Upper lobe of left lung (tissue), 6 donors: ENCODE measurements at regions not wholly inside any gene's neighbourhood (a gene's known extent, or its start where the extent isn't known, plus 50 kb on each side); places are given as distances from the start of the nearest gene placed in this dataset.

Experiments
- ATAC-seq, 2 donors: fragments of 200-7000 bp; cut with Tn5 transposase; one replicate each; pipeline ENCODE4 v1.9.1; 2022; ENCODE audit warnings: mild to moderate bottlenecking in 2 of 2, moderate library complexity in 2 of 2; ENCODE audit not compliant: low FRiP score in 2 of 2
- DNase-seq, 2 donors: peaks; one replicate each; pipeline ENCODE4 v3.0.0-alpha.2; 2019 to 2020
- H3K27ac ChIP-seq, 4 donors: fragments of 200-600 bp; sonication (generic); one replicate each; pipeline ENCODE4 v1.5.1; 2016 to 2019
- H3K27me3 ChIP-seq, 4 donors: fragments of 200-600 bp; sonication (generic); one replicate each; pipeline ENCODE4 v1.5.1; 2017 to 2019
- H3K36me3 ChIP-seq, 4 donors: fragments of 200-600 bp; sonication (generic); one replicate each; pipeline ENCODE4 v1.5.1; 2016 to 2019
- H3K4me1 ChIP-seq, 4 donors: fragments of 200-600 bp; sonication (generic); one replicate each; pipeline ENCODE4 v1.5.1; 2018 to 2019
- H3K4me3 ChIP-seq, 4 donors: fragments of 200-600 bp; sonication (generic); one replicate each; pipeline ENCODE4 v1.5.1; 2017 to 2019; ENCODE audit warnings: mild to moderate bottlenecking in 2 of 4, moderate library complexity in 1 of 4
- H3K9me3 ChIP-seq, 4 donors: fragments of 200-600 bp; sonication (generic); one replicate each; pipeline ENCODE4 v1.5.1; 2018 to 2019
- EP300 ChIP-seq, 4 donors: sonication (generic); formaldehyde crosslinking; IDR thresholded peaks; one replicate each; pipeline ENCODE4 v1.5.1; 2017; ENCODE audit warnings: antibody characterized with exemption in 4 of 4, control low read depth in 2 of 4
- POLR2A ChIP-seq, 4 donors: fragments of 450-650 bp; IDR thresholded peaks; one replicate each; pipeline ENCODE4 v1.5.1; 2016 to 2017; ENCODE audit warnings: antibody characterized with exemption in 4 of 4, mild to moderate bottlenecking in 2 of 4
- POLR2AphosphoS5 ChIP-seq, 2 donors: sonication (generic); formaldehyde crosslinking; IDR thresholded peaks; one replicate each; pipeline ENCODE4 v1.5.1; 2017; ENCODE audit warnings: antibody characterized with exemption in 2 of 2
- WGBS, 2 donors: methylation state at CpG; one replicate each; pipeline ENCODE4 v1.1.5; 2017 to 2018; 5-methylcytosine and 5-hydroxymethylcytosine counted together
- TF ChIP-seq, protein P1 (sequence below), 6 experiments: fragments of 450-650 bp in 4 of 6; fragments of 200-600 bp in 2 of 6; sonication (generic) in 2 of 6; IDR thresholded peaks; one replicate each; pipeline ENCODE4 v1.5.1; 2016 to 2019; ENCODE audit warnings: antibody characterized with exemption in 6 of 6
- donor health status: DM: no; HTN: no; CAD: no; lungs with moderate emphysema.
- donor health status: DM: no; HTN: yes; CAD: no; lungs with severe emphysema.

DNA sequence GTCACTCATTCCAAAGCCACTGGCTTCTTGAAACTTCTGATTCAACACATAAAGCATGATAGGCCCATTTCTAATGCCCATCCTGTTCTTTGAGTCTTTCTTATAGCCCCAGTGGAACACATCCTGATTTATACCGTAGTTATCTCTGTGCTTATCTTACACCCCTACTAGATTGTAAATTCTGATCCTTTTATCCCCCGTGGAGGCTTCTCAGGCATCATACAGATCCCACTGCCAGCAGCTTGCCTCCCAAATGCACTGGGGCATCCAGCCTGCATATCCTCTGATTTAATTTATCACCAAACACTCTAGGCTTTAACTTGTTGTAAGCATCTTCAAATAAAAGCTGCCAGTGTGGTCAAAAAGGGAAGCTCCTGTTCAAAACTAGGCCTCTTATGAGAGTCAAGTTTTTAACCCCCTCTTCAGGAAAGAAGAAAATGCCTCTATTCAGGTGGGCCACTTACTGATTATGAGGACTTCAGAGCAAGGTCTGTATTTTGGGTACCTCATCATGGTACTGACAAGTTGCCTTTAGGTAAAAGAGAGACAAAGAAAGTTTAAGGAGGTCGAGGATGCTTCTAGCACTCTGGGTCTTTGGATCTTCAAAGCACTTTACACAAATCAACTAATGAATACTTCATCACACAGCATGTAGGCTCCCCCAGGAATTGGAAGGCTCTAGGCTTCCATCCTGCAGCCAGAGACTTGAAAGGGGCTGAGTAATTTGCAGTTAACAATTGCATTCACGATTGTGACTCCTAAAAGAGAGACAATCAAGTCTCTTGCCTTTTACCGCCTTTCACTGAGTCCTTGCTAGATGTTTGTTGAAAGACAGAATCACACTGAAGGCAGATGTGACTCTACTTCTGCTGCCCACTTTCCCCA, 95.8 kb upstream of the LDB2 start:
- Histone ChIP-seq H3K36me3 (no peaks in the 10 kb centered on the region), H3K27me3 (no peaks in the 10 kb centered on the region), H3K27ac (no peak overlapping the region), H3K9me3 (no peaks in the 10 kb centered on the region), H3K4me3 (no peak overlapping the region), H3K4me1 (no peaks in the 10 kb centered on the region)
- WGBS, 2 donors = 71 to 79% methylated on average over 5 of the region's 5 CpGs
- TF ChIP-seq POLR2A (IDR thresholded peaks at IDR 0.05) (no peak), EP300 (IDR thresholded peaks at IDR 0.05) (no peak), POLR2AphosphoS5 (IDR thresholded peaks at IDR 0.05) (no peak)
- TF ChIP-seq, protein P1, sequence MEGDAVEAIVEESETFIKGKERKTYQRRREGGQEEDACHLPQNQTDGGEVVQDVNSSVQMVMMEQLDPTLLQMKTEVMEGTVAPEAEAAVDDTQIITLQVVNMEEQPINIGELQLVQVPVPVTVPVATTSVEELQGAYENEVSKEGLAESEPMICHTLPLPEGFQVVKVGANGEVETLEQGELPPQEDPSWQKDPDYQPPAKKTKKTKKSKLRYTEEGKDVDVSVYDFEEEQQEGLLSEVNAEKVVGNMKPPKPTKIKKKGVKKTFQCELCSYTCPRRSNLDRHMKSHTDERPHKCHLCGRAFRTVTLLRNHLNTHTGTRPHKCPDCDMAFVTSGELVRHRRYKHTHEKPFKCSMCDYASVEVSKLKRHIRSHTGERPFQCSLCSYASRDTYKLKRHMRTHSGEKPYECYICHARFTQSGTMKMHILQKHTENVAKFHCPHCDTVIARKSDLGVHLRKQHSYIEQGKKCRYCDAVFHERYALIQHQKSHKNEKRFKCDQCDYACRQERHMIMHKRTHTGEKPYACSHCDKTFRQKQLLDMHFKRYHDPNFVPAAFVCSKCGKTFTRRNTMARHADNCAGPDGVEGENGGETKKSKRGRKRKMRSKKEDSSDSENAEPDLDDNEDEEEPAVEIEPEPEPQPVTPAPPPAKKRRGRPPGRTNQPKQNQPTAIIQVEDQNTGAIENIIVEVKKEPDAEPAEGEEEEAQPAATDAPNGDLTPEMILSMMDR (IDR thresholded peaks at IDR 0.05) = no peak
- DNase-seq = no peak
- ATAC-seq = no peak

GRCh38 chr4:16992566-16993225, 94.3 kb upstream of the LDB2 start:
- WGBS, 2 donors = 49 to 55% methylated on average over 5 of the region's 5 CpGs

GRCh38 chr4:16991450-16991849, 93.0 kb upstream of the LDB2 start:
- no peak for DNase-seq
- no peaks in the 10 kb centered on the region for H3K27me3 ChIP-seq
- no peaks in the 10 kb centered on the region for H3K36me3 ChIP-seq
- H3K9me3 ChIP-seq = no peaks in the 10 kb centered on the region
- no peaks in the 10 kb centered on the region for H3K4me1 ChIP-seq
- no peak for ATAC-seq
- no peak overlapping the region for H3K27ac ChIP-seq
- no peak for TF ChIP-seq POLR2A (IDR thresholded peaks at IDR 0.05)
- no peak for TF ChIP-seq POLR2AphosphoS5 (IDR thresholded peaks at IDR 0.05)
- no peak for TF ChIP-seq EP300 (IDR thresholded peaks at IDR 0.05)
- TF ChIP-seq, protein P1 (IDR thresholded peaks at IDR 0.05) = no peak
- no peak overlapping the region for H3K4me3 ChIP-seq
- 74 to 80% methylated on average over 5 of the region's 5 CpGs for WGBS, 2 donors

More at GRCh38 chr4:16992566-16993225, 94.3 kb upstream of the LDB2 start:
- no peak overlapping the region for H3K4me3 ChIP-seq
- H3K9me3 ChIP-seq = no peaks in the 10 kb centered on the region
- no peak for ATAC-seq
- TF ChIP-seq EP300 (IDR thresholded peaks at IDR 0.05) (no peak), POLR2AphosphoS5 (IDR thresholded peaks at IDR 0.05) (no peak), POLR2A (IDR thresholded peaks at IDR 0.05) (no peak)
- TF ChIP-seq, protein P1 (IDR thresholded peaks at IDR 0.05) = no peak
- no peak for DNase-seq
- H3K36me3 ChIP-seq = no peaks in the 10 kb centered on the region
- H3K27ac ChIP-seq = no peak overlapping the region
- no peaks in the 10 kb centered on the region for H3K27me3 ChIP-seq
- no peaks in the 10 kb centered on the region for H3K4me1 ChIP-seq

DNA sequence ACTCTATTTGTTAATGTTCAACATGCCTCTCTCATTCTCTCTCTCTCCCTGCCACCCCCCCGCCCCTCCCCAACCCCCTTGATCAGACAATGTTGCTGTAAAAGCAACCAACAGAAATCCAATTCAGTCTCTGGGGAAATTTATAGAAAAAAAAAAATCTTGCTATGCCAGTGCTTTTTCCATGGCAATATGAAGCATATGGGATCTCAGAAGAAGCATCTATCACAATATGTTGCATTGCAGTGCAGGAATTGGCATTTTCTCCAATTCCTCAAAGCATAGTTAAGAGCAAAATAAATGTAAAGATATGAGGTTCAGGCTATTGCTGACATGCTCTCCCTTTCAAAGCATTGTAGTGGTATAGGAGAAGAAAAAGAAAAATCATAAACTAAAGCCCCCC, 90.9 kb upstream of the LDB2 start:
- no peak overlapping the region for H3K4me3 ChIP-seq
- TF ChIP-seq, protein P1 (IDR thresholded peaks at IDR 0.05) = no peak
- TF ChIP-seq EP300 (IDR thresholded peaks at IDR 0.05) (no peak), POLR2A (IDR thresholded peaks at IDR 0.05) (no peak), POLR2AphosphoS5 (IDR thresholded peaks at IDR 0.05) (no peak)
- no peaks in the 10 kb centered on the region for H3K4me1 ChIP-seq
- no peaks in the 10 kb centered on the region for H3K27me3 ChIP-seq
- H3K27ac ChIP-seq = no peak overlapping the region
- H3K9me3 ChIP-seq = no peaks in the 10 kb centered on the region
- DNase-seq (no peak), ATAC-seq (no peak)
- WGBS, 2 donors = 56 to 81% methylated on average over 1 of the region's 1 CpG
- H3K36me3 ChIP-seq = no peaks in the 10 kb centered on the region
